GM12878 (cell line): ENCODE measurements at regions not wholly inside any gene's neighbourhood (a gene's known extent, or its start where the extent isn't known, plus 50 kb on each side); places are given as distances from the start of the nearest gene placed in this dataset.

Source experiments
- CHD2 ChIP-seq: IDR thresholded peaks from 2 replicates; pipeline ENCODE4 v1.6.1; 2011; ENCODE audit warnings: low read depth, low read length, improper control_type of control experiment, borderline replicate concordance
- CTCF ChIP-seq, 3 experiments: IDR thresholded peaks in 2 of 3; conservative IDR thresholded peaks in 1 of 3; 2 replicates each; pipeline ENCODE4 v1.5.1; 2011; ENCODE audit warnings: low read depth in 3 of 3, low read length in 3 of 3, mild to moderate bottlenecking in 3 of 3, control low read depth in 2 of 3, moderate library complexity in 2 of 3, inconsistent platforms in 1 of 3, mixed read lengths in 1 of 3; ENCODE audit not compliant: control insufficient read depth in 2 of 3, insufficient read depth in 1 of 3; ENCODE audit errors: extremely low read depth in 1 of 3
- RAD21 ChIP-seq: IDR thresholded peaks from 2 replicates; pipeline ENCODE4 v1.6.1; 2011; ENCODE audit warnings: mild to moderate bottlenecking, low read depth, low read length, moderate library complexity; ENCODE audit not compliant: insufficient read depth

GRCh38 chr9:115413304-115413703 is 295.3 kb upstream of the TNC start:
- TF ChIP-seq CTCF (IDR thresholded peaks at IDR 0.05 in 2 of 3, conservative IDR thresholded peaks at IDR 0.05 in 1 of 3; ENCODE audit: control insufficient read depth in 2 of 3, extremely low read depth in 1 of 3, insufficient read depth in 1 of 3, low read depth in 3 of 3, low read length in 3 of 3) = no peak
- no peak for TF ChIP-seq RAD21
- no peak for TF ChIP-seq CHD2
